Caki2 (cell line): ENCODE measurements at regions not wholly inside any gene's neighbourhood (a gene's known extent, or its start where the extent isn't known, plus 50 kb on each side); places are given as distances from the start of the nearest gene placed in this dataset.
A peak's percentile ranks its signal among the peaks of the same experiment; 100 is the strongest.

Source experiments
- DNase-seq: peaks from one replicate; pipeline ENCODE4 v3.0.0-alpha.2; 2015; ENCODE audit warnings: low read depth
- in situ Hi-C: cut with HindIII; loops from 2 replicates; pipeline ENCODE4 v1.10.0; 2016; ENCODE audit warnings: low sequenced_read_pairs, low pct_unique_long_range_greater_than_20kb, mixed read lengths

DNA sequence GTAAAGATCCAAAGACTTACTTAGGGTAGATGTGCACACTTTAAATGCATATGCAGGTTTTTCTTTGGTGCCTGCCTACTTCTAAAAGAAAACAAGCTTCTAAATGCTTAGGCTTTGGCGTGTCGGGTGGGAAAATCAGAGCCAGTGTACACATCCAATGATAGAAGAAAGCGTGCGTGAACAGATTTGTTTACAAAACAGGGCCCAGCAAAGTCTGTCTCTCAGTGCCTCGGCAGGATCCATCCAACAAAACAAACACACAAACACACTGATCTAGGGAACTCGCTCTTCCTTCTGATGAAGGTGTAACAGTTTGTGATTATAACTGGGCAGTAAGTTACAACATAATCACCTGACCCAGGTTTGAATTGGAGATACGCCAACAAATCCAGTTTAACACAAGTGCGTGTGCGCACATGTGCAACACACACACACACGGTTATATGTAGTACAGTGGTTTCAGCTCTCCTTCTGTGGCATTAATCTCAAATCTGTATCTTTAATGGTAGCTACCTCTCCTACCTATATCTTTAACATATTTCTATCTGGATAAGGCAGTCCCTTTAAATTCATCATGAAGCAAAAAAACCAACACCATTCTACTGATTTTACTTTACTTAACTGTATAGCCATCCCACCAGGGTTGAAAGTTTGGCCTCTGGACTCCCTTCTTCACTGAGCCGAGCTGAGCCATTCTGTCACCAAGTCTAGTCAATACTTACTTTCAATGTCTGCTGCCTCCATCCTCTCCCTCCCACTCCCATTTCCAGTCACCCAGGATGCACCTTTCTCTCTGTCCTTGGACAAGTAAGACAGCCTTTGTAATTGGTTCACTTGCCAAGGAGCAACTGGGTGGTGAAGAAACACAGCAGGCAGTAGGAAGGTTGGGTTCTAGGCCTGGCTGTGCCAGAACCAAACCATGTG is 184.4 kb upstream of the KLF14 start:
- in situ Hi-C loops = no loop called here

DNA sequence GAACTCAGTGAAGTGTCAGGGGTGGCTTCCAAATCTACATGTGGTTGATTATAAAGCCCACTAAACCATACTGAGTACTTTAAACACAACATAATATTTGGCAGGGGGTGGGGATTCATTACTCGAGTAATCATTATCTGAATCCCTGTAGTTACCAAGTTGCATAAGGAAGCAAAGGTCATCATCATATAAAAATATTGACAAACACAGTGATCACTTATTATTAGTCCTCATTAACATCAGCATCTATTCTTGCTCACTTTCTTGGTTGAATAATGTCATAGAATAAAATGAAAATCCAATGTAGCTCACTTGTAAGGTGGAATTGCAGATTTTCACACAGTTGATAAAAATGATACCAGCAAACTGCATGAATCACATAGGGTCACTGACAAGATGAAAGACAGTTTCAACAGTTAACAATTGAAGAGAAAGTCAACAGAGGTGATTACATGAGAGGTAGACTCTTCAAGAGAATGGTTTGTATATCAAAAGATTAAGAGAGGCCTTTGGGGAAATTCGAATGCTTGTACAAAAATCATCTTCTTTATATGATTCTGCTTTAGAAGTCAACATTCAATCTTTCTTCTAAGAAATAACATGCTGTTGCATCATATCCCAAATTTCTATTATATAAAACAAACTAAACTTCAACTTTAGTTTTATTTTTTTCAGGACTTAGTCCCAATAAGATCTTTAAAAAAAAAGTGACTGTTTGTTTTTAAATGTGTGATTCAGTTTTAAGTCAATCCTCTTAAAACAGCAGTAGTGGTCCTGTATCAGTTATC is 185.5 kb upstream of the KLF14 start:
- DNase-seq = no peak
- in situ Hi-C loops = no loop called here

More for the DNA sequence above, 184.4 kb upstream of the KLF14 start:
- DNase-seq = no peak

DNA sequence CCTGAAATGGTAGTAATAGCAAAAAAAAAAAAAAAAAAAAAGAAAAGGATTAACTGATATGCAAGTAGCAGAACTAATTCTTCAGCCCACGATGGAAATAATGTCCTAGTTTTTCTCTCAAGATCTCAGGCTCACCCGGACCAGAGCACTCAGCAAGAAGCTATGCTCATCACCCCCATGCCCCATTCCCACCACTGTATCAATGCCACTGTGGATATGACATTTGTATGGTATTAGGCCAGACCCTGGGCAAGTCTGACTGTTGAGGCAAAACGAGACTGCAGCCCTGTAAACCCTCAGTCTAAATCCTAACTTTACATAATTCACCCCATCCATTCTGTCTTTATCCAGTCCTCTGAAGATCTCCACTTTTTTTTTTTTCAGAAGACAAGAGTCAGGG is 186.1 kb upstream of the KLF14 start:
- no peak for DNase-seq
- in situ Hi-C loops = no loop called here

DNA sequence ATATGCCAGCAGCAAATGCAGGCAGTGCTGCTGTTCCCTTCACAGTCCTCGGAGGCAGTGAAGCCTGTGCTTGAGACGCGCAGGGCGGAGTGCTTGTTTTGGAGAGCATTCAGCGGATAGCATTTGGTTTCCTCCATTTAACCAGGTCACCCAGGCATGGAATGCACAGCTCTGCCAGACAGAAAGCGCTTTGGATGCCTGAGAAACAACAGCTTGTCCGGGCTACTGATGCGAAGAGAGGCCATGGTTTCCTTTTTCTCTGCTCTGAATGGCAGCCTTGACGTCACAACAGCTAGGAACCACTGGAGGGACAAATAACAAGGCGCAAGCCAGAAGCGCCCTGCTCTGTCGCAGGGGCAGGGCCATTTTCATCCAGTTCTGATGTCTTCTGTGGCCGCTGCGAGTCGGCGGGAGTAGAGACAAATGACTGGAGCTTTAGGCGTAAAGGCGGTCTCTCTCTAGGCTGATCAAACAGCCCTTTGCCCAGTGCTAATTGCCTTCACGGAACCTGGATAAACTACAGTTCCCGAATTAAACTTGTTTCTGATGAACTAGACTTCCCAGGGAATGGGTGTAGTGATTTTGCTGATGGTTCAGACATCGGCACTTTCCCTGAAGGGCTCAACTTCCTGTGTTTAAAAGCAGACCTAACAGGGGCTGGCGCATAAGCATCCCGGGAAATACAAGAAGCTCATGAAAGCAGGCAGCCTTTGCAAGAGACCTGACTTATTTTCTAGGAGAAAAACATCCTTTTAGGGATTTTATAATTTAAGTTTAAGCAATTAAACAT is 187.6 kb upstream of the KLF14 start:
- DNase-seq = peak; percentile 96
- in situ Hi-C loops = no loop called here

DNA sequence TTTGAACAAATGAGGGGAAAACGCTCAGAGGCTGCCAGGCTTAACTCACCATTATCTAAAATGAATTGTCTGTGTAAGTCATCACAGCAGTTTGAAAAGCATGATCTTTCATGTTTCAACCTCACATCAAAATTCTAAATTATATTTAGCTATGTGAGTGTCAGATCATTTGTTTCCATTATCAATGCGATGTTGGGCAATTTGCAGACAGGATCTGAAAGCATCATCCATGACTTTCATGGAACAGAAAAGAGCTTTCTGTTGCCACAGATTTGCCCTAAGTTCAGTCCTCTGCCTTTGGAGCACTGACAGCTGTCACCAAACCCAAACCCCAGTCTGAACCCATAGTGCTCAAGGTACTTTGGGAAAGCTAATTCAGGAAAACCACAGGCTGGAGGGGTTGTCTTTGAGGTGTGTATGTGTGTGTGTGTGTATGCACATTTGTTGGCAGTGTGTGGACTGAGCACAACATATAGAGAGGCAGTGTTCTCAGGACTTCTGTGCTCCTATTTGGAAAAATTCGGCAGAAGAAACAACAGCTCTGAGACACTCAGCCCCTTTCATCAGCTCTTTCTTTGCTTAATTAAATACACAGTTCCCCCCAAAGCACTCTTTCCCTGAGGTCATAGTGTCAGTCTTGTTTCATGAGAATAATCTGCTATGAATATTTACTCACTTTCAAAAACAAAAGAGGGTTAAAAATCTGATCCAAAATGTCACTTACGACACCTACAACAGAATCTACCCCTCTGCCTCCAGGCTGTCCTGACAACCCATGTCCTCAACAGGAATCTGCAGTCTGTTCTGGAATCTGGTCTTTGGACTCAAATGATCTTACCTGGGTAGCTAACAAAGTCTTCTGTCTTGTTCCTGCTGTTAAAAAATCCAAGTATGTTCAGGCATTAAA is 188.5 kb upstream of the KLF14 start:
- in situ Hi-C loops = no loop called here
- DNase-seq = no peak

DNA sequence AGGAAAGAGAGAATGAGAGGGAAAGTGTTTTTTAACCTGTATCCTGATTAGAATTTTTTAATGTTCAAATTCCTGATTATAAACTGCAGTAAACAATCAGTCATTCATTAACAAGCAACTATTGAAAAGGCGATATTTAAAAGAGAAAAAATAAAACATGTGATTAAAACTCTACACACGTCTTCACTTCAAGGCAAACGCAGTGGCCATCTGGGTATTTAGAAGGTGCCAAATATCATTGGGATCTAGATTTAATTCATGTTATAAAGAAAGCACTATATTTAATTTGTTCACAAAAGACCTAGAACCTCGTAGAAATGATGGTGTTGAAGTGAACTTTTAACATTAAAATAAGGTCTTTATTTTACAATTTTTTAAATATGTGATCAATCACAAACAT is 189.4 kb upstream of the KLF14 start:
- no peak for DNase-seq
- in situ Hi-C loops = no loop called here

DNA sequence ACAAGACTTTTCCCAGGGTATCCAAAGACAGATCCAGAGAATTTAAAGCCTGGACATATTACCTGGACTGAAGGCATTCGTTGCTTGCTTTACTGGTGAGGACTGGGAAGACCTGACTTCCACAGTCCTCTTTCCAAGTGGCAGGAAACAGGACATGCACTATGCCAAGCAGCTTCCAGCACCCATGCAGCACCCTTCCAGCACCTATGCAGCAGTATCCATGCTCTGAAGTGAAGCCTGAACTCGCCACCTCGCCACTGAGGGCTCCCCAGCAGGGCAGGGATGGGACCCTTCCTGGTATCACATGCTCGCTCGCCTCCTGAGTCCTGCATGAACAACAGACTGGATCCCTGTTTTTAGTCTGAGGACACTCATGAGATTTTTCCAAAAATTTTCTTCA is 189.9 kb upstream of the KLF14 start:
- no peak for DNase-seq
- in situ Hi-C loops = no loop called here

DNA sequence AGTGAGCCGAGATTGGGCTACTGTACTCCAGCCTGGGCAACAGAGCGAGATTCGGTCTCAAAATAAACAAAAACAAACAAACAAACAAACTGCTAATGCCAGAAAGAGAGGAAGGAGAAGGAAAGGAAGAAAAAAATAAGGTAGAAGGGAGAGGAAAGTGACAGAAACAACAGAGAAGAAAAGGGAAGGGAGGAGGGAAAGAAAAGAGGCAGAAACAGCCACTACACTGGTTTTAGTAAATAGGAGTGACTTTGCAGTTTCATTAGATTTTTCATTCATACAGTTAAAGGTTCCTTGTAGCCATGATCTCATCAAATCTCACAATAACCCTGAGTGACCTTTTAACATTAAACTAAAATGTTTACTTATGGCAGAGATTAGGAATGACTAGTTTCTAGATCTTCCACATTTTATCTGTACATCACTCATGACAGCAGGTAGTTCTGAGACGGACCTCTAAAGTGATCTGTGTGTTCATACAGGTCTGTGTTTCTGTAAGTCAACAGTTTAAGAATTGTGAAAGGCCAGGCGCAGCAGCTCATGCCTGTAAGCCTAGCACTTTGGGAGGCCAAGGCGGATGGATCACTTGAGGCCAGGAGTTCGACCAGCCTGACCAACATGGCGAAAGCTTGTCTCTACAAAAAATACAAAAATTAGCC is 191.3 kb upstream of the KLF14 start:
- DNase-seq = peak; percentile 67
- in situ Hi-C loops = no loop called here

DNA sequence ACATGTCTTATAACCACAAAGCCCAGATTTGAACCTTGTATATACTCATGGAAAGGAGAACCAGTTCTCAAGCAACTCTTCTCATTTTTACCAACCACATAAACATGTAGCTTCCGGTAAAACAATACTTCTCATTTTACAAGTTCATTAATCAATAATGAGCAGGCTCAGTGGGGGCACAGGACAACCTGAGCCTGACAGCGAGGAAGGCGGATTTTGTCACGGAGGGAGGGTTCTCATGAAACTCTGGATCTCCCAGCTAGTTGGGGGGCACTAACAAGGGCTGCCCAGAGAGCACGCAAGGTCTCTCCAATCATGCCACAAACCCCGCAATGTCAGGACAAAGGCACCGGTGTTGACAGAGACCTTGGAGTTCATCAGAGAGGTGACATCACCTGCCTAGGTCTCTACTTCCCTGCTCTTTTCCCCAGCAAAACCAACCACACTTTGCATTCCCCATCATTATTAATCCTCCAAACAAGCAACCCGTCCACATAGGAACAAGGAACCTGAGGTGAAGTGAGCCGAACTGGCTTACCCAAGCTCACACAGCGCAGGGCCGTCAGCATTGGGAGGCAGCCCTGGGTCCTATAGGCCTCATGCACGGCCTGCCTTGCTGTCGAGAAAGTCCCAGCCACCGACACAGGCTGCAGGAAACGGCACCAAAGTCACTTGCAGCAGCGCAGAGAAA is 192.1 kb upstream of the KLF14 start:
- DNase-seq = no peak
- in situ Hi-C loops = no loop called here

DNA sequence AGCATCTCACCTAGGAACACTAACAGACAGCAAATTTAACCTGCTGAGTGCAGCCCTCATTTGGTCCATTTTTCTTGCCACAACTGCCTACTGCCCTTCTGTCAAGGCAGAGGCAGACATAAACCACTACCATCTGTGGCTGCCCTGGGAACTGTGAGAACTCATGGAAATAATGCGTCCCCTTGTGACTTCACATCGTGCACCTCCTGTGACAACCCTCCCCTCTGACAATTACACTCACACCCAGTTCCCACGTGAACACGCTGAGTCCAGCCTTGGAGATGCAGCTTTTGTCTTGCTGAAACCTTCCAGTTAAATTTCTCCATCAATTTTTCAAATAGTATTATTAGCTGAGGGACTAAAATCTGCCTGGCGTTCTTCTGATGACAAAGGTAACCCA is 193.1 kb upstream of the KLF14 start:
- DNase-seq = no peak
- in situ Hi-C loops = no loop called here

DNA sequence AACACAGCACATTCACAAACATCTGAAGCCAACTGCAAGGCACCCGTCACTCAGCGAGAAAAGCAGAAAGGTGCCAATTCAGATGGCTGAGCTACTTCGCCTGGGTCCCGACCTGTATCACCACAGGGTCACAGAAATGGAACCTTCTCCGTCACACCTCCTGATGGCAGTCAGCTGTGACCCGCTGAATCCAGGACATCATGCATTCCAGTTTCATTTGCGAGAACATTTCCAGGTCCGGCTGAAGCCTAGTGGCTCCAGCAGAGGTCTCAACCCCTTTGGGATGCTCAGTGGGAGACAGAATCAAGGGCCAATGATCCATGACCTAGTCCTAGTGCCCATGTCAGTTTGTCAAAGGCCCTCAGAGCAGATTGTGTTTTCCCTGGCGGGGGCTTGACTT is 193.6 kb upstream of the KLF14 start:
- peak; percentile 48 for DNase-seq
- in situ Hi-C loops = no loop called here

DNA sequence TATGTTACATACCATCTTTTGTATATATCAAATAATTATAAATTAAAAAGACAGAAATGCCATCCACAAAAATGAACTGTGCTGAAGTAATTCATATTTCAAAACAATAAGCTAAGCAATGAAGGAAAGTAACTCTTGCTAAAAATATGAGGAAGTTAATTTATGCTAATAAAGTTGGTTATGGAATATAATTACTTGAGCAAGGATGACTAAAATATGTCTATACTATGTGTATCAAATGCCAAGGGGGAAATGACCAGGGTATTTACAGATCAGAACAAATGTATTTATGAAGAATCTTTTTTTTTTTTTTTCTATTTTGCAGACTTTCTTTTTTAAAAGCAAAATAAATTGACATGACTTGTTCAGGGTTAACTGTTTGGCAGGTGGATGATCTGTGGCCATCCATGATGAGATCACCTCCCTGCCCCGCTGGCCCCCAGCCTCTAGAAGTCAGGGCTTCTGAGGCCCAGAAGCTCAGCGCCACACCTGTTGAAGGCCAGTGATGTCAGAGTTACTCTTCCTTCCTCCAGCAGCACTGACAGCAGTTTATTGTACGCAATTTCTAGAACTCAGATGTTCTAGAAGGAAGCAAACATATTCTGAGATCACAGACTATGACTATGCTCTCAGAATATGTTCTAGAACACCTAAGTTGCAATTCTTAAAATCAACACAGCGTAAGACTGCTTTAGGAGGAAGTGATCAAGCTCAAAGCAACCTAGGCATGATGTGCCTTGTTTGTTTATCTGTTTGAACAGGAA is 196.1 kb upstream of the KLF14 start:
- in situ Hi-C loops = no loop called here
- DNase-seq = no peak

DNA sequence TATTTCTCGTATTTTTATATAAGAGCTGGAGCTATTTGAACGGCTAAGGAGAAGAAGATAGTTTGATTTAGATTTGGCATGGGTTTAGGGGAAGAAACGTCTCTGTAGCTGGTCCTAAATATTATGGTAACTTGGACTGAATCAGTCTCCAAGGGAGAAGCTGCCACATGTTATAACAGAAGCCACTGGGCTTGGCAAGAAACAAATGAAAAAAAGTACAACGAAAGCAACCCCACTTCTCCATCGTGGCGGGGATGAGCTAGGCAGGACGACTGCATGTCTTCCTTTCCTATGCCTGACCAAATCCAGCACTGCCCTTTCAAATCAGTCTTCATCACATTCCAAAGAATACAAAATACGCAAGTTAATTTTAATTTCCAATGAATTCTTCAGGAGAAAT is 196.7 kb upstream of the KLF14 start:
- DNase-seq = no peak
- in situ Hi-C loops = no loop called here

DNA sequence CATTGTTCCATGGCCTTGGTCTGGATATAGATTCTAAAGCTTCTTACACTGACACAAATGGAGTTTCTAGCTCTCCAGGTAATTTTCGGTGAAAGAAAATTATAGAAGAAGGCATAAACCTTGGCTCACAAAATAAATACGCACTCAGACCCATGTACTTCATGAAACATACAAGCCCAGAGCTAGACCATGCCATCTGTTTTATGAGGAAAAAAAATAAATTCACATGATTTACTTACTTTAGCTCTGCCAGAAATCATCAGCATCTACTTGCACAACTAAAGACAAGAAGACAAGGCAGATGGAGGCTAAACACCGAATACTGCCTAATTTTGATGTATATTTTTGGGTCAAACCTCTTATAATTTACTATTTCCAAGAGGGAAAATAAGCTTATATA is 197.4 kb upstream of the KLF14 start:
- no peak for DNase-seq
- in situ Hi-C loops = no loop called here

DNA sequence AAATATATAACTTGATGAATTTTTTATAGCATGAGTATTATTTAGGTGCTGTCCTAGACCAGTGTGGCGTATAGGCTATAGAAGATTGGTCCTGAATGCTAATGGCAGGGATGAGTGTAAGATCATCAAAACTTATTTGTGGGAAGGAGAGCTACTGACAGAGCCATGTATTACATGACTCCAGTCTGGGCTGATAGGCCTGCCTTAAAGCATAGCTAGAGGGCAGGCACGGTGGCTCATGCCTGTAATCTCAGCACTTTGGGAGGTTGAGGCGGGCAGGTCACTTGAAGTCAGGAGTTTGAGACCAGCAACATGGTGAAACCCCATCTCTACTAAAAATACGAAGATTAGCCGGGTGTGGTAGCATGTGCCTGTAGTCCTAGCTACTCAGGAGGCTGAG is 198.1 kb upstream of the KLF14 start:
- DNase-seq = no peak
- in situ Hi-C loops = no loop called here

DNA sequence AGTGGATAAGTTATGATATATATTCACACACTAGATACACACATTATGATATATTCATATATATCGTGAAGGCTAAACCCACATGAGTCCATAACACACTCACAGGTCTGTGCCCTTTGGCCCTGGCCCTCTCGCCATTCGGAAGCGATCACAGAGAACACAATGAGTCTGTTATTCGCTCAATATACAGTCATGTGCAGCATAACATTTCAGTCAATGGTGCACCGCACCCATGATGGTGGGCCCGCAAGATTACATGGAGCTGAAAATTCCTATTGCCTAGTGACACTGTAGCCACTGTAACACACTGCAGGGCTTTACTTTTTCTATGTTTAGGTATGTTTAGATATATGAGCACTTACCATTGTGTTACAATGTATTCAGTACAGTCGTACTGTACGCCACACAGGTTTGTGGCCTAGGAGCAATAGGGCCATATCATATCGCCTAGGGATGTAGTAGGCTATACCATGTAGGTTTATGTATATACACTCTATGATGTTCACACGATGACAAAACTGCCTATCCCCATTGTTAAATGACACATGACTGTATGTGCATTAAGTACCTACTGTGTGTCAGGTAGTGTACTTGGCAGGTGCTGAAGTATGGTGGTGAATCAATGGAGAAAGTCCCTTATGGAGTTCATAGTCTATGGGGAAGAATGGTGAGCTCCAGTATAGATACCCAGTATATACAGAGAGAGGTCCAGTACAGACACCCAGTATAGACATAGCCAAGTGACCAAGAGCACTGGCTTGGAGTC is 198.8 kb upstream of the KLF14 start:
- DNase-seq = no peak
- in situ Hi-C loops = no loop called here
